ENCODE measurements at regions not wholly inside any gene's neighbourhood (a gene's known extent, or its start where the extent isn't known, plus 50 kb on each side); places are given as distances from the start of the nearest gene placed in this dataset.

DNA sequence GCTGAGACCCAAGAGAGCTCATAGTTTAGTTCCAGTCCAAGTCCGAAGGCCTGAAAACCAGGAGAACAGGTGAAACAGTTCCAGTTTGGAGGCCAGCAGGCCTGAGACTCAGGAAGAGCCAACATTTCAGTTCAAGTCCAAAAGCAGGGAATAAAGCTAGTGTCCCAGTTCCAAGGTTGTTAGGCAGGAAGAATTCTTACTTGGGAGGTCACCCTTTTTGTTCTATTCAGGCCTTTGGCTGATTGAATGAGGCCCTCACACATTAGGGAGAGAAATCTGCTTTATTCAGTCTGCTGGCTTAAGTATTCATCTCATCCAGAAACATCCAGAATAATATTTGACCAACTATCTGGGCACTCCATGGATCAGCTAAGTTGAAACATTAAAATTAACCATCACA, 294.6 kb downstream of the PCNX1 start:
- DNase-seq (ENCODE audit: extremely low read depth in 1 of 2, low read depth in 1 of 2), result no peak

DNA sequence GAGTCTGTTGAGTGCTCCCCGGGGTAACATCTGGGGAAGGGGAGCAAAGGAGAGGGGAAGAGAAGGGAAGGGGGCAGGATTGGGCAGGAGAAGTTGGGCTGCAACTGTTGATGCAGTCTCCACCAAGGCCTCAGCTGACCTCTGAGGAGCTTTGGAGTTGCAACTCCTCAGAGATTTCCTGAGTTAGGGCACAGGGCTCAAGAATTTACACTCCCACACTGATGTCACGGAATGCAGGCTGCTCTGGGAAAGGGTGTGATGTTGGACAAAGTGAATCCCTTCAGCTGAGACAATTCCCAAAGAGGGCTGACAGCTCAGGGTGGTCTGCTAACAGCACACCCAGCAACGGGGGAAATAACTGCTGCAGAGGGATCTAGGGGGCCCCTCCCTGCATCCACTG, 295.6 kb downstream of the PCNX1 start:
- no peak for DNase-seq (ENCODE audit: extremely low read depth in 1 of 2, low read depth in 1 of 2)

DNA sequence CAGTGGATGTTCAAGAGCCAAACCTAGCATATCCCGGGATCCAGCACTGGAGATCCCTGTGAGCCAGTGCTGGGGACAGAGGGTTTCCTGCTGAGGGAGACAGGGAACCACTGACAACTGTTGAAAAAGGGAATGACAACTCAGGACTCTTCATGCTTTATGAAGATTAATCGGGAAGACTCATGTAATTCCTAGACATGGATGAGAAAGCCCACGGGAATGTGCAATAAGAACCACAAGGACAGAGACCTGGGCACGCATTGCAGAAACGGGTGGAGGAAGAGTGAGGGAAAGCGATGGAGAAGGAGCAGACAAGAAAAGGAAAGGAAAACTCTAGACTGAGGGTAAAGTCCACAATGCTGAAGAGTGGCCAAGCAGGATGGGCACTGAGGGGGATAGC, 296.0 kb downstream of the PCNX1 start:
- DNase-seq (ENCODE audit: extremely low read depth in 1 of 2, low read depth in 1 of 2), result no peak

DNA sequence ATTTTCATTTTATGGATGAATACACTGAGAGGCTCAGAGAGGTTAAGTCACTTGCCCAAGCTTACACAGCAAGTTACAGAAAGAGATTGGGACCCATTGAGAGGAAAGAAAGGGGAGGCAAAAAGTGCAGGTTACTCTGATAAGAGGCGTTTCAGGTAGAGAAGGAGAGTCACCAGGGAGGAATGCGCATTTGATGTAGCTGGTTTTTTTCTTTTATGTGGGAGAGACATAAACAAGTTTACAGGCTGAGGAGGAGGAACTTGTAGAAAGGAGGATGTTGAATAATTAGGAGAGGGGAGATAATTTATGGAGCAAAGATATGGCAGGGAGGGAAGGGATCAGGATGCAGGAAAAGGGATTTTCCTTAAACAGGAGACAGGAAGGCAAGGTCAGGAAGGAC, 297.0 kb downstream of the PCNX1 start:
- no peak for DNase-seq (ENCODE audit: extremely low read depth in 1 of 2, low read depth in 1 of 2)

DNA sequence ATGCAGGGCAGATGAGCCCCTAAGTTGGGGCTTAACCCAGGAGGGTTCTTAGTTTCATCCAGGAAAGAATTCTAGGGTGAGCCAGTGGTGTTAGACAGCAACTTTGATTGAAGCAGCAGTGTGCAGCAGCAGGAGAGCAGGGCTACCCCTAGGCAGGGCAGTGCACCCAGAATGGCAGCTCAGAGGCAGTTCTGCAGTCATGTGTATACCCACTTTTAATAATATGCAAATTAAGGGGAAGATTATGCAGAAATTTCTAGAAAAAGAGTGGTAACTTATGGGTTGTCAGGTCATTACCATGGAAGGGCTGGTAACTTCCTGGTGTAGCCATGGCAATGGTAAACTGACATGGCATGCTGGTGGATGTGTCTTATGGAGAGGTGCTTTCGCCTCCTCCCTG, 297.5 kb downstream of the PCNX1 start:
- no peak for DNase-seq (ENCODE audit: extremely low read depth in 1 of 2, low read depth in 1 of 2)

DNA sequence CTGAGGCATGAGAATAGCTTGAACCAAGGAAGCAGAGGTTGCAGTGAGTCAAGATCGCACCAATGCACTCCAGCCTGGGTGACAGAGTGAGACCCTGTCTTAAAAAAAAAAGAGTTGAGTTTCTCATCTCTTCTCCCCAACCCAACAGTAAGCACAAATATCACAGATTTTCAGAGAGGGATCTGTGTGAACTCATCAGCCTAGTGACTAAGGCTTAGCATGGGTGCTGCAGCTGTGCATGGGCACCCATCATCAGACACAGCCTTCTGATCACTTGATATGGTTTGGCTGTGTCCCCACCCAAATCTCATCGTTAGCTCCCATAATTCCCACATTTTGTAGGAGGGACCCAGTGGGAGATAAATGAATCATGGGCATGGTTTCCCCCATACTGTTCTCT, 298.9 kb downstream of the PCNX1 start:
- DNase-seq (ENCODE audit: extremely low read depth in 1 of 2, low read depth in 1 of 2), result no peak

DNA sequence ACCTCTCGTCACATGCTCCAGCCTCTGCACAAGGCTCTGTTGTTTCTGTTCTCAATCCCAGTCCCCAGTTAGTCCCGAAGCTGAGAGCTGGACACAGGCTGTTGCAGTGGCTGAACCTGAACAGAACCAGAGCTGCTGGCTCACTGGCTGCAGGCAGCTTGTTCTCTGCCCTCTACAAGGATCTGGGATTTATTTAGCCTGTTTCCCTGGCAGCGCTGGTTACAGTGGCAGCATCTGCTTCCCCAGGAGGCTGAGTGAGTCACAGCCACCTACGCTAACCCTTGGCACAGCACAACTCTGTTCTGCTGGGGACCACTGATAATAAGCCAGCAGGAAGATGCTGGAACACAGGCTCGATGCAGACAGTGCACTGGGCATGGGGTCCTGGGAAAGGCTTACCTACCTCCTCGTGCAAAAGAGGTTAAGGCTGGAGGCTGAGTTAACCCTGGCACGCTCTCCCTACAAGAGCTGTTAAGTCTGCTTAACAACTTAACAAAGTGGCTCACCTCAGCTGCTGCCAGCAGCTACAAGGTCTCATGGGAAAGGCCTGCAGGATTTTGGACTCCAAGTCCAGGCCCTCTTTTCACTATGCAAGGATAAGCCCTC, 299.6 kb downstream of the PCNX1 start:
- no peak for DNase-seq (ENCODE audit: extremely low read depth in 1 of 2, low read depth in 1 of 2)

DNA sequence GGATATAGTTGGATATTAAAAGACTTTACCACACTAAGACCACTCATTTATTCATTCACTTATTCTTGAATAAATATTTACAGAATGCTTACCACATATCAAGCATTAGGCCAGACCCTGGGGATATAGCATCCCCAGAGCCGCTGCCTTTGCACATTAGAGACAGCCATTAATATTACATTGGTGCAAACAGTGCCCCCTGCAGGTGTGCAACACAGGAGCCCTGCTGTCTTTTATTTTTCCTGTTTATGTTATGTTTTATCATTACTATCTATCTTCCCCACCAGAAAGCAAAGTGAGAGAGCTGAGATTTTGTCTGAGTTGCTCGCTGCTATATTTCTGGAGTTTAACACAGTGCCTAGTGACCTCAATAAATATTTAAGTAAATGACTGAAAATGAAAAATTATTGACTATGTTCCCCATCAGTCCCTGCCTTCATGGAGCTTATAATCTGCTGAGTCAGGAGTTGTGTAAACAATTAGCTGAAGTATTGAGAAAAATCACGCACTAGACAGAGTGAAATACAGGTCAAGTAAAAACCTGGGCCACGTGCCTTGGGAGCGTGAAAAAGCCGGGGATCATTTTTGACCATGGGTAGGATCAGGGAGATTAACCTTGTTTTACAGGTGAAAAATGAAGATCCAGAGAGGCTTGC, 301.6 kb downstream of the PCNX1 start:
- DNase-seq (ENCODE audit: extremely low read depth in 1 of 2, low read depth in 1 of 2), result no peak

DNA sequence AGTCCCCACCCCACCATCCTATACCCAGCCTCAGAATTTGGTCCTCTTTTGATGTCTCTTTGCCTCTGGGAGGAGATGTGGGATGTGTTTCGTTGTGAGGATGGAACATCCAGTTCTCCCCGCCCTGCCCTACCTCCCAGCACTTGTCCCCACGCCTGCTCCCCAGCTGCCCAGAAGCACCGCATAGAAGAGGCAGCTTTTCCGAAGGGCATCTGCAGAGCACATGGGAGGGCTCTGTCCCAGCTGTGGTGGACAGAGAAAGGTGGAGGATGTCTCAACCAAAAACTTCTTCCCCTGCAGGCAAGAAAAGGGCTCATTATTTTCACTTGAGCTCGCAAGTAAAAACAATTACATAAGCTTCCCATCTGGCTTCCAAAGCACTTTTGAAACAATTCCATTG, 302.6 kb downstream of the PCNX1 start:
- DNase-seq (ENCODE audit: extremely low read depth in 1 of 2, low read depth in 1 of 2), result no peak

DNA sequence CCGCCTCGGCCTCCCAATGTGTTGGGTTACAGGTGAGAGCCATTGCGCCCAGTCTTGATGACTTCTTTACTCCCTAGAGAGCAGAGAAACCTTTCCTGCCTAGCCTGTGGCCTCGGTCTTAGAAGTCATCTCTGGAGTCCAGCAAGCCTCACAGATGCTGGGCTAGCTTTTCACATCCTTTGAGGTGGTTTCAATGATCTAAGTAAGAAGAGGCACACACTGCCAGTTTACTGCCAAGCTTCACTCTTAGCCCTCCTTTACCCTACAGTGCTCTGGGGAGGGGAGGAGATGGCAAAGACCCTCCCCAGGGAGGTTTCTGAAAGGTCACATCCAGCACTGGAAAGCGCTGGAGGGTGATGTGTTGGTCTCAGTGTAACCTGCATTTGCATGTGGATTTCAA, 304.8 kb downstream of the PCNX1 start:
- no peak for DNase-seq (ENCODE audit: extremely low read depth in 1 of 2, low read depth in 1 of 2)

DNA sequence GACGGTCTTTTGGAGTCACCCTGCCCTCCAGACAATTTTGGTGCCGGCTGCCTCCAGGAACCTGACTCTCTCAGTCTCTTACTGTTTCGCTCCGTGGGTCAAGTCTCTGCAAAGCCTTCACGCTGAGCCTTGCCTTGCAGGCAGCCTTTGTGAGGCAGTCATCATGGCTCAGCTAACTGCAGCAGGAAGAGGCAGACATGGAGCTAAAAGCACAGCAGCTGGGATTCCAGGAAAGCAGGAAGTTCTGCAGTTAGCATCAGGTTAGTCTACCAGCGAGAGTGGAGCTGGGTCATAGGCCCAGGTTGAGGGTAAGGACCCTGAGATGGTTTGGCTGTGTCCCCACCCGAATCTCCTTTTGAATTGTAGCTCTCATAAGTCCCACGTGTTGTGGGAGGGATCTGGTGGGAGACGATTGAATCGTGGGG, 305.4 kb downstream of the PCNX1 start:
- DNase-seq (ENCODE audit: extremely low read depth in 1 of 2, low read depth in 1 of 2), result no peak

DNA sequence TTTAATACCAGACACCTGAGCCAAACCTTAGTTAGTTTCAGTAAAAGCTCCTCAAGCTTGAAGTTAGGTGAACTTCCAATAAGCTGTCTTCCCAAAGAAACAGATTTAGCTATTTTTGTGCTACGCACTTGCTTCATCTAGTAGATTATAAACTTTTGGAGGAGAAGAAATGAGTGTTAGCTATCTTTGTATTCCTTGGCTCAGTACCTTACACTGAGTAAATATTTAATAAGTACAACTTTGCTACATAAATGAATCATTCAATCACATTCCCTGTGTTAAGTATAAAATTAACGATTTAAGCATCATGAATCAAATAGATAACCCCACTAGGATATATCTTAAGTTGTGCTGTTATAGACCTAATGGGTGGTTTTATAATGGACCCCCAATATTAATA, 307.0 kb downstream of the PCNX1 start:
- no peak for DNase-seq (ENCODE audit: extremely low read depth in 1 of 2, low read depth in 1 of 2)

DNA sequence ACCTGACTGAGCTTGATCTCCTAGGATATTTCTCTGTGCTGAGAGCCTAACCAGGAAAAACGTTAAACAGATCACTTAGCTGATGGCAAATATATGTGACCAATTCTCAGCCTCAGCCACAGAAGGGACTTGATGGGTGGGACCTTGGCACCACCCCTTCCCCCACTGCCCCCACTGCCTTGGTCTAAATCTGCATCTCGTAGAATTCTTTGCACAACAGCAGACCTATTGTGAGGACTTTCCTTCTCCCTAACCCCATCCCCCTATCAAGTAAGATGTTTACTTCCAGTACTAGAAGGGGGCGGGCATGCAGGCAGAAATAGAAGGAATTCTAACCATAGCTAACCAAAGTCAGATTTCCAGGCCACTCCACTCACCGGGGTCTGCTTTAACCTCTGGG, 313.2 kb downstream of the PCNX1 start:
- DNase-seq (ENCODE audit: extremely low read depth in 1 of 2, low read depth in 1 of 2), result no peak

DNA sequence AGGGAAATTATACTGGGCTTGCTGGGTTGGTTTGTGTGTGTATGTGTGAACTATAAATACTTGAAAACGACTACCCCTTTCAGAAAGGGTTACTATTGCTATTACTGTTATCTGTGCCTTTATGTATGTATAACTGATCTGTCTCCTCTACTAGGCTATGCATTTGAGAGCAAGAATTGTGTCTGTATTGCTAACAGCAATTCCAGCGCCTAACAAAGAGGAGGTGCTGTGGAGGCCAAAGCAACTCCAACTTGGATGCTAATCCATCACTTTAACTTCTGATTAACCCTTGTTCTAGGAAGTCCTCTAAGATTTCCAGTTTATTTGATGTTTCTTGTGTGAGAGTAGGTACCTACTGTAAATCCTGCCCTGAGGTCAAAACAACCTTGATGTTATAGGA, 313.9 kb downstream of the PCNX1 start:
- no peak for DNase-seq (ENCODE audit: extremely low read depth in 1 of 2, low read depth in 1 of 2)

DNA sequence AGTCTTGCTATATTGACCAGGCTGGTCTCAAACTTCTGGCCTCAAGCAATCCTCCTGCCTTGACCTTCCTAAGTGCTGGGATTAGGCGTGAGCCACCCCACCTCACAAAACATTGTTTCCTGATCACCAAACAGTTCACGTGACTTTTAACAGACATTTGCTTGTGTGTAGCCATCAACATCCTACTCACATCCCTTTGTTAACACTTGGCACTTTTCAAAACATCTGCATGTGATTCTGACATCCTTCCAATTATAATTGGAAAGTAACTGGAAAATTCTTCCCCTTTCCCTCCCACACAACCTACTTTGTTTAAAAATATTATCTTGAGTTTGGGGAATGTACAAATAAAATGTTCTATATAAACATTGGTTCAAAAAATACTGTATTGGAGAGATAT, 317.9 kb downstream of the PCNX1 start:
- no peak for DNase-seq (ENCODE audit: extremely low read depth in 1 of 2, low read depth in 1 of 2)

DNA sequence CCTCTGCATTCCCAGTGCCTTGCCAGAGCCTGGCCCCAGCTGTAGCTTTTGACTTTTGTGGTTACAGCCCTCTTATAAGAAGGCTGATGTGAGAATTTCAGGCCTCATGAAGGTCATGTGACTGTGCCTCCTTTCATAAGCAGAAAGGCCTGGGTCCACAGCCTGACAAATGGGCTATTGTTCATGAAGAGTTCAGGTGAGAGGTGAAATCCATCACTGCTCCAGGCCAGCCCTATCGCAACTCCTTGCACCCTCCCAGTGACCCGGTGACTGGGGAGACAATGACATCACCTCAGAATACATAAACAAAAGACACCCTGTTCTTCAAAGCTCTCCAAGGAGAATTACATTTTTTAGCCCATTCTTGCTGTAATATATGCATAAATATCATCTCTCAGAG, 321.5 kb downstream of the PCNX1 start:
- no peak for DNase-seq (ENCODE audit: extremely low read depth in 1 of 2, low read depth in 1 of 2)

DNA sequence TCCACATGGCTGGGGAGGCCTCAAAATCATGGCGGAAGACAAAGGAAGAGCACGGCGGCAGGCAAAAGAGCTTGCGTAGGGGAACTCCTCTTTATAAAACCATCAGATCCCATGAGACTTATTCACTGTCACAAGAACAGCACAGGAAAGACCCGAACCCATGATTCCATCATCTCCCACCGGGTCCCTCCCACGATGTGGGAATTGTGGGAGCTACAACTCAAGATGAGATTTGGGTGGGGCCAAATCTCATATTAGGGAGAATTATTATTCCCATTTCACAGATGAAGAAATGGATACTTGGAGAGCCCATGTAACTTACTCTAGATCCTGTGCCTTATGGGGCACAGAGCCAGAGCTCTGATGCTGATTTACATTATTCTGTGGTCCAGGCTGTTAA, 322.6 kb downstream of the PCNX1 start:
- DNase-seq (ENCODE audit: extremely low read depth in 1 of 2, low read depth in 1 of 2), result no peak

DNA sequence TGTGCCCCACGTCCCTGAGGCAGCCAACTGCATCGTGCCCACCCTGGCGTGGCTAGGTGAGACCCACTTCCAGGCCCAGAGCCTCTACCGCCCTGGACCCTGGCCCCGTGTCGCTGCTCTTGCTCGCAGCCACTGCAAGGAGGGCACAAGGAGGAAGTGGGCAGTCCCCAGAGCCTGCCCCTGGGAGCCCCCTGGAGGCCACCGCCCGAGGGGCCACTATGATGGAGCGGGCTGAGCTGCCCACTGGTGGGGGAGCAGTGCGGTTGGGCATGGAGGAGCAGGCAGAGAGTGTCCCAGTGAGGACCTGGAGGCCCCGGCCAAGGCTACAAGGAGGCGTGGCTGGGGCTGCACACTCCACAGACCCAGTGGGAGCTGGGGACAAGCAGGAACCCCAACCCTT, 323.6 kb downstream of the PCNX1 start:
- no peak for DNase-seq (ENCODE audit: extremely low read depth in 1 of 2, low read depth in 1 of 2)

DNA sequence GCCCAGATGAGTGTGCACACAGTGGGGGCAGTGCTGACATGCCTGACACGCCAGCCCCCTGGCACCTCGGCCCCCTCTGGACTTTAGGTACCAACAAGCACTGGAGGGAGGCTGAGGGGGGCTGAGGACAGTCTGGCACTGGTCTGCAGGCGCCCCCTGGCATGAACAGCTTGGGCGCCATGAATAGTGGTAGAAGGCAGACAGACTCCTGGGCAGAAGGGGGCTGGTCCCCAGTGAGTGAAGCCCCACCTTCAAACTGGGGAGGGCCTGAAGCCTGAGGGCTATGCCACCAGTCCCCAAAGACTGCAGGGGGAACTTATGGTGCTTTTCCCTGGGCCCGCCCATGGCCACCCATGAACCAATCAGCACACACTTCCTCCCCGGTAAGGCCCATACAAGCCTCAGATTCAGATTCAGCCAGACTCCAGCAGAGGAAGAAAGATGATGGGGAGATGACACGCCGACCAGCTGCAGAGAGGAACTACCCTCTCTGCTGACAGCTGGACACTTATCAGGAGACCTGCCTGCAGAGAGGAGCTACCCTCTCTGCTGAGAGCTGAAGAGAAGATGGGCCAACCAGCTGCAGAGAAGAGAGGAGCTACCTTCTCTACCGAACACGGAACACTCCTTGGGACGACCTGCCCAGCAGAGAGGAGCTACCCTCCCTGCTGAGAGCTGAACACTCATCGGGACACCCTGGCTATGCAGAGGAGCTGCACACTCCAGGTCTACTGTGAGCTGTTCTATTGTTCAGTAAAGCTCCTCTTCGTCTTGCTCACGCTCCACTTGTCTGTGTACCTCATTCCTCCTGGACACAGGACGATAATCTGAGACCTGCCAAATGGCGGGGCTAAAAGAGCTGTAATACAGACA, 324.5 kb downstream of the PCNX1 start:
- DNase-seq (ENCODE audit: extremely low read depth in 1 of 2, low read depth in 1 of 2), result no peak

DNA sequence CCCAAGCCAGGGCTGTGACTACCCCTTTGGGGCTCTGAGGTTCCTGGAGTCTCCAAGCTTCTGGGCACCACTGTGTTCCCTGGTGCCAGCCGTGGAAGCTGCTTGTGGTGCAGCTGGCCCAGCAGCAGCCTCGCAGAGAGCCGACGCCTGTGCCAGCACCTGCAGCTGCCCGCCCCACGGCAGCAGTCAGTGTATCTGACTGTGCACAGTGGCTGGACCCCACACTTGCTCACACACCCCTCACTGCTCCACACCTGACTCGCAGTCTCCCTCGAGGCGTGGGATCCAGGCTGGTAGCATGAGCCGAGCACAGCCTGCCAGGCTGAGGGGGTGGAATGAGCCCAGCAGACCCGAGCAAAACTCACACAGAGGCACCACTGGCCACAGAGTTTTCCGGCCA, 325.2 kb downstream of the PCNX1 start:
- DNase-seq (ENCODE audit: extremely low read depth in 1 of 2, low read depth in 1 of 2), result no peak

DNA sequence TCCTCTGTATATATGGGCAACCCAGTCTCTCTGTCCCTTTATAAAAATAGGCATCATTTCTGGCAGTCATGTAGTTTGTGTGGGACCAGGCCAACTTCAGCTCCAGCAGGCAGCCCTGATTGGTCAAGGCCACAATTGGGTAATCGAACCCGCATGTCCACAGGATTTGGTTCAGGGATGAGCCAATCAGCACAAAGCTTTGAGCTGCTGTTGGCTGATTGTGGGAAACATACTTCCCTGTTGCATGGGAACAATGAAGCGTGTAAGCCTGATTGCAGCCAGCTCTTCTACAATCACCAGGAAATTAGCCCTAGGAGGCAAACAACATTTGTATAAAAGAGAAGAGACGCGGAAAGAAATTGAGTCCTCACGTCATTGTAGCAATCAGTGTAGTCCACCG, 328.6 kb downstream of the PCNX1 start:
- no peak for DNase-seq (ENCODE audit: extremely low read depth in 1 of 2, low read depth in 1 of 2)

DNA sequence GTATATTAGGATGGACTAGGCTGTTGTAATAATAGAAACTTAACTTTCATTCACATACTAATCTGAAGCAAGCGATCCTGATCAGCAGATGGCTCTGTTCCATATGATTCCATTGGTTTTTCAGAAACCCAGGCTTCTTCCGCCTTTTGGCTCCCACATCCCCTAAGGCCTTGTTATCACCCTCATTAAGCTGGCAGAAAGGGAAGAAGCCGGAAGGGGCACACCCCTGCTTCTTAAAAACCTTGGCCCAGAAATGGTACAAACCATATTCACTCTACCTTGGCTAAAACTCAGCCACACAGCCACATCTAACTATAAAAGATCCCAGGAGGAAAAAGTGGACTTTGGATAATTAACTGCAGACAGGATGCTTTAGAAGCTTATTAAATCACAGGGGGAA, 329.2 kb downstream of the PCNX1 start:
- DNase-seq (ENCODE audit: extremely low read depth in 1 of 2, low read depth in 1 of 2), result no peak
